ENCODE measurements at regions not wholly inside any gene's neighbourhood (a gene's known extent, or its start where the extent isn't known, plus 50 kb on each side); places are given as distances from the start of the nearest gene placed in this dataset.

- Histone ChIP-seq H3K4me2 (ENCODE audit: control insufficient read depth, insufficient read depth) (no peak overlapping the region), H3K79me2 (ENCODE audit: control insufficient read depth, insufficient read depth, low read length) (no peaks in the 10 kb centered on the region), H2AFZ (ENCODE audit: control insufficient read depth, low read depth, low read length) (no peak overlapping the region), H3K27me3 (replicated peaks in 1 of 2; ENCODE audit: control insufficient read depth in 2 of 2, insufficient read depth in 2 of 2, low read length in 1 of 2) (no peaks in the 10 kb centered on the region), H4K20me1 (ENCODE audit: control insufficient read depth, insufficient read depth) (no peaks in the 10 kb centered on the region; the same call in 1 of the 2 replicates), H3K4me1 (ENCODE audit: control insufficient read depth, insufficient read depth, low read length) (no peaks in the 10 kb centered on the region), H3K27ac (ENCODE audit: control insufficient read depth, insufficient read depth) (no peak overlapping the region), H3K36me3 (ENCODE audit: control insufficient read depth in 2 of 2, insufficient read depth in 2 of 2, low read length in 1 of 2) (no peaks in the 10 kb centered on the region), H3K9ac (ENCODE audit: control insufficient read depth, insufficient read depth, low read length) (no peak overlapping the region), H3K4me3 (no peak overlapping the region), H3K9me3 (replicated peaks; ENCODE audit: control insufficient read depth, insufficient read depth, low read length) (no peaks in the 10 kb centered on the region)
- ChIA-PET RAD21 (ENCODE audit: unreplicated experiment) (no interaction called here), POLR2A (no interaction called here), CTCF (no interaction called here), SMC1A (ENCODE audit: uncharacterized antibody, unreplicated experiment) (no interaction called here)
- no TSS peak for BruUV-seq (replicated peaks)
- FAIRE-seq (no peak), ATAC-seq (no peak), DNase-seq (ENCODE audit: low read depth, low spot score) (no peak)
- WGBS (ENCODE audit: insufficient coverage, insufficient replicate concordance, low lambda C conversion rate, missing lambda C conversion rate): 0% methylated on average over 2 of the region's 3 CpGs
- TF ChIP-seq BCLAF1 (IDR thresholded peaks at IDR 0.05): no peak
- intact Hi-C loops (cut with micrococcal nuclease; ENCODE audit: unreplicated experiment): no loop called here
- in situ Hi-C loops (cut with MboI): no loop called here
Measured at GRCh38 chr1:29753771-29754572, 517.6 kb downstream of the PTPRU start.

- 0% methylated on average over 1 of the region's 1 CpG for WGBS (ENCODE audit: insufficient coverage, insufficient replicate concordance, low lambda C conversion rate, missing lambda C conversion rate)
- H3K9me3 ChIP-seq (replicated peaks; ENCODE audit: control insufficient read depth, insufficient read depth, low read length): no peaks in the 10 kb centered on the region
- H4K20me1 ChIP-seq (ENCODE audit: control insufficient read depth, insufficient read depth): no peaks in the 10 kb centered on the region; the same call in 1 of the 2 replicates
- ChIA-PET POLR2A (no interaction called here), RAD21 (ENCODE audit: unreplicated experiment) (no interaction called here), SMC1A (ENCODE audit: uncharacterized antibody, unreplicated experiment) (interaction anchor here (0.7 kb wide), 1 partner anchor 20 kb away, joined by 3 read pairs; no protein-coding TSS in a partner anchor), CTCF (no interaction called here)
- no peak overlapping the region for H3K4me2 ChIP-seq (ENCODE audit: control insufficient read depth, insufficient read depth)
- no peak for FAIRE-seq
- no peak overlapping the region for H2AFZ ChIP-seq (ENCODE audit: control insufficient read depth, low read depth, low read length)
- DNase-seq (ENCODE audit: low read depth, low spot score): no peak
- no peak overlapping the region for H3K4me3 ChIP-seq
- intact Hi-C loops (cut with micrococcal nuclease; ENCODE audit: unreplicated experiment): no loop called here
- no peaks in the 10 kb centered on the region for H3K79me2 ChIP-seq (ENCODE audit: control insufficient read depth, insufficient read depth, low read length)
- no peaks in the 10 kb centered on the region for H3K27me3 ChIP-seq (replicated peaks in 1 of 2; ENCODE audit: control insufficient read depth in 2 of 2, insufficient read depth in 2 of 2, low read length in 1 of 2)
- no peaks in the 10 kb centered on the region for H3K36me3 ChIP-seq (ENCODE audit: control insufficient read depth in 2 of 2, insufficient read depth in 2 of 2, low read length in 1 of 2)
- BruUV-seq (replicated peaks): no TSS peak
- no peak overlapping the region for H3K9ac ChIP-seq (ENCODE audit: control insufficient read depth, insufficient read depth, low read length)
- in situ Hi-C loops (cut with MboI): no loop called here
- no peak for ATAC-seq
- no peak overlapping the region for H3K27ac ChIP-seq (ENCODE audit: control insufficient read depth, insufficient read depth)
- no peaks in the 10 kb centered on the region for H3K4me1 ChIP-seq (ENCODE audit: control insufficient read depth, insufficient read depth, low read length)
- TF ChIP-seq CBFB (IDR thresholded peaks at IDR 0.05; ENCODE audit: low read depth) (no peak), HDAC6 (IDR thresholded peaks at IDR 0.05; ENCODE audit: unreplicated experiment) (no peak), JUNB (IDR thresholded peaks at IDR 0.05) (no peak), NR2F1 (conservative IDR thresholded peaks at IDR 0.05) (no peak), CHD1 (IDR thresholded peaks at IDR 0.05; ENCODE audit: low read depth, low read length) (no peak), ZZZ3 (IDR thresholded peaks at IDR 0.05; ENCODE audit: control insufficient read depth, insufficient read length, low read depth) (no peak), ZNF274 (IDR thresholded peaks at IDR 0.05; ENCODE audit: insufficient read depth, insufficient read length) (no peak), EGR1 (IDR thresholded peaks at IDR 0.05; ENCODE audit: borderline replicate concordance in 1 of 2, low read depth in 2 of 2, low read length in 2 of 2) (no peak), ATF7 (IDR thresholded peaks at IDR 0.05; ENCODE audit: low read depth) (no peak), BRCA1 (IDR thresholded peaks at IDR 0.05; ENCODE audit: low read depth, low read length) (no peak), TCF3 (IDR thresholded peaks at IDR 0.05; ENCODE audit: borderline replicate concordance, insufficient read depth, low read depth, low read length) (no peak), RB1 (IDR thresholded peaks at IDR 0.05; ENCODE audit: borderline replicate concordance) (no peak), ZNF217 (IDR thresholded peaks at IDR 0.05) (no peak), WRNIP1 (IDR thresholded peaks at IDR 0.05; ENCODE audit: borderline replicate concordance, low read depth, low read length) (no peak)
Measured at GRCh38 chr1:29753244-29753643, 516.9 kb downstream of the PTPRU start.
